GM12872 (cell line): ENCODE measurements at regions not wholly inside any gene's neighbourhood (a gene's known extent, or its start where the extent isn't known, plus 50 kb on each side); places are given as distances from the start of the nearest gene placed in this dataset.

Experiments used
- CTCF ChIP-seq: IDR thresholded peaks from 3 replicates; pipeline ENCODE4 v1.5.1; 2011; ENCODE audit warnings: low read depth, mild to moderate bottlenecking, low read length, moderate library complexity; ENCODE audit not compliant: insufficient read depth

DNA sequence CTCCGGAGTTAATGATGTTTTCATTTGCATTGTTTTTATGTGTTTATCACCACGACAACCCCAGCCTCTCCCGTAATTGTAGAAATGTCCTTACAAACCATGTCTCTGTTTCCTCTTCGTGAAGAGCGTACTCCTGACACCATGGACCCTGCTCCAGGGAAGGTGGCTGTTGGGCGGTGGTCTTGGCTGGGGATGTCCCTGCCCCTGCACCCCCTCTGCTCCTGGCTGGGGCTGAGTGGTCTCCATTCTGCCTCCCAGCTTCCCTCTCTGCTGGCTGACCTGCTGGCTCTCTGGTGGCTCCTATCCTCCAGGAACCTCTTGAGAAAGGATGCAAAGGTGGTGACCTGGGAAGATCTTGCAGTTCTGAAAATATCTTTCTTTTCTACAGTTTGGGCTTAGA, 81.1 kb downstream of the ASB1 start:
- no peak for TF ChIP-seq CTCF

DNA sequence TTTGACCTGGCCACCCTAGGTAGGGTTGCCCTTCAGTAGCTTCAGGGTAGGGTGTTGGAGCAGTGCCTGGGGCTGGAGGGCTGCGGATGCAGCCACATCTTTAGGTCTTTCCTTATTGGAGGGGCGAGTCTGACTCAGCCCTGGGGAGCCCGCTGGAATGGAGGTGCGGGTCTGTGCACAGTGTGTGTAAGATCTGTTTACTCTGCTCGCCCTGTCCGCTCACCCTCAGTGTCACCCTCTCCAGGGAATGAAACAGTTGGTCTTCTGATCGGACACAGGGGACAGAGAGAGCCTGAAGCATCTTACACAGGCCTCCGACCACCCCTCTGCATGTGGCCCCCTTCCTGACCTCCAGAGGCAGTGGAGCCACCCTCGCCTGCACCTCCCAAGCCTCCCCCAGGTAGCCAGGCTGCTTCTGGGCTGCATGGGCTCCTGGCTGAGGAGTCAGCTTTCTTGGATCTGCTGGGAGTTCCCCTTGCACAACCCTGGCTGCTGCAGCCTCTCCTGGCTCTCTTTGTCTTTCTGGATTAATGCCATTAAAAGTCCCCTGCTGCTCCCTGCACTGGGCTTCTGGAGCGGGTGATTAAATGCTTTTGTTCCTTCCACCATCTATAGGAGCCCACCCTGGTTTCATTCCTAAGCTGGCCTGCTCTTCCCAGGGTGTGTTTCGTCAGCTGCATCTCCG, 82.6 kb downstream of the ASB1 start:
- no peak for TF ChIP-seq CTCF

GRCh38 chr2:238509903-238510302, 83.2 kb downstream of the ASB1 start:
- no peak for TF ChIP-seq CTCF

DNA sequence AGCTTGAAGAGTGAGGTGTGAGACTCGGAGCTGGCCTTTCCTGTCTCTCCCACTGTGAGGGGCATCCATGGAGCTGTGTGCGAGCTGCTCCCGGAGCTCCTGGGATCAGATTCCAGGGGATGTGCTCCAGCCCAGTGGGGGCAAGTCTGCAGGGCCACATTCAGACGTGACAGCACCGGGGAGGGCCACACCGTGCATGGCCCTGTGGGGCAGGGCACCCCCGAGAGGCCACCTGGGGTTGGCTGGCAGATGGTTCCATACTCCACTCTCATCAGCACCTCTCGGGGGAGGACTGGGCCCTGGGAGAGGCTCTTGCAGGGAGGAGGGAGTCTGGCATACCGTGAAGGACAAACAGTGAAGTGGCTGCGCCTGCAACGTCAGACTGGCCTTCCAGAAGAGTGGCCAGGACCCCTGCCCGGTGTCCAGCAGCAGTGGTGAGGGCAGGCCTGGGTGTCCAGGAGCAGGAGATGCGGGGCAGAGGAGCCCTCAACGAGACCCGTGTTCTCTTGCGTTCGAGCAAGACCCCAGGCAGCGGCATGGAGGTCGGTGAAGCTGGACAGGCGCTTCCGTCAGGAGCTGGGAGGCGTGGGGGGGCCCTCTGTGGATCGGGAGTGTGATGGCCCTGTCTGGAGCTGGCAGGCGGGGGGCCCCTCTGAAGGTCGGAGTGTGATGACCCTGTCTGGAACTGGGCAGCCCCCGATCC, 84.3 kb downstream of the ASB1 start:
- TF ChIP-seq CTCF, result no peak

DNA sequence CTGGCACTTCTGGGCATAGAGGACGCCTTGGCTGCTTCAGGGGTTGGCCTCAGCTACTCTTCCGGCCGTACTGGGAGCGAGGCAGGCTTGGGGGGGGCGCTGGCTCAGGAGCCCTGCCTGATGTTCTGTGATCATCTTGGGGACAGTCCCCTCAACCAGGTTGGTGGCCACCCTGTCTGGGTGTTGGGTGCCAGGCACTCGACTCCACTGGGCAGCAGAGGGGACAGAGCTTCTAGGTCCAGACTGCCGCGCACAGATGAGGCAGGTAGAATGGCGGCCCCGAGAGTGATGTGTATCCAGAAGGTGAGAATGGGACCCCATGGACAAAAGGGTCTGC, 84.9 kb downstream of the ASB1 start:
- no peak for TF ChIP-seq CTCF

GRCh38 chr2:238512247-238512867, 85.6 kb downstream of the ASB1 start:
- TF ChIP-seq CTCF, result no peak

GRCh38 chr2:238513346-238513745, 86.6 kb downstream of the ASB1 start:
- peak; percentile 59 for TF ChIP-seq CTCF
